NCI-H146 treated with DMSO at 0.1 percent for 48 hours (cell line): ENCODE measurements at regions not wholly inside any gene's neighbourhood (a gene's known extent, or its start where the extent isn't known, plus 50 kb on each side); places are given as distances from the start of the nearest gene placed in this dataset.

Experiments
- DNase-seq: peaks from one replicate; lab custom pipeline; 2025; ENCODE audit not compliant: unreplicated experiment; lab: John Stamatoyannopoulos, UW

- no peak for DNase-seq
These were observed 56.3 kb upstream of the BRD7 start for GRCh38 chr16:50425044-50425443.

GRCh38 chr16:50422926-50423325, 54.1 kb upstream of the BRD7 start:
- DNase-seq = no peak

GRCh38 chr16:50419116-50419515, 50.3 kb upstream of the BRD7 start:
- no peak for DNase-seq
